ENCODE measurements at regions not wholly inside any gene's neighbourhood (a gene's known extent, or its start where the extent isn't known, plus 50 kb on each side); places are given as distances from the start of the nearest gene placed in this dataset.
"Not testable (repeated sequence)": the region's sequence is repeated elsewhere in the genome, so short reads cannot be mapped to it uniquely, and the experiment has no call there.

GRCh38 chr1:244303610-244303969 lies 148.1 kb downstream of the ADSS2 start:
- Histone ChIP-seq H3K4me3 (no peak overlapping the region), H3K4me1 (ENCODE audit: low read depth) (peaks cover 6% of the 10 kb centered on the region)

GRCh38 chr1:244304156-244304555 lies 147.6 kb downstream of the ADSS2 start:
- no peak for DNase-seq (ENCODE audit: low read depth in 1 of 2, low spot score in 1 of 2)
- Histone ChIP-seq H3K27me3 (no peaks in the 10 kb centered on the region), H3K27ac (no peak overlapping the region), H3K9me3 (ENCODE audit: low read depth) (no peaks in the 10 kb centered on the region), H3K4me3 (no peak overlapping the region), H3K36me3 (no peaks in the 10 kb centered on the region), H3K4me1 (ENCODE audit: low read depth) (peaks cover 6% of the 10 kb centered on the region)
- TF ChIP-seq CTCF (IDR thresholded peaks at IDR 0.05; ENCODE audit: low read depth, low read length), result no peak

More at GRCh38 chr1:244303610-244303969, 148.1 kb downstream of the ADSS2 start:
- Histone ChIP-seq H3K27me3 (no peaks in the 10 kb centered on the region), H3K27ac (no peak overlapping the region), H3K9me3 (ENCODE audit: low read depth) (no peaks in the 10 kb centered on the region), H3K36me3 (no peaks in the 10 kb centered on the region)
- TF ChIP-seq CTCF (IDR thresholded peaks at IDR 0.05; ENCODE audit: low read depth, low read length), result no peak
- DNase-seq (ENCODE audit: low read depth in 1 of 2, low spot score in 1 of 2), result no peak

GRCh38 chr1:244304656-244305055 lies 147.1 kb downstream of the ADSS2 start:
- TF ChIP-seq CTCF (IDR thresholded peaks at IDR 0.05; ENCODE audit: low read depth, low read length), result no peak
- no peak overlapping the region for H3K27ac ChIP-seq
- H3K36me3 ChIP-seq, result no peaks in the 10 kb centered on the region
- no peaks in the 10 kb centered on the region for H3K9me3 ChIP-seq (ENCODE audit: low read depth)
- peaks cover 6% of the 10 kb centered on the region for H3K4me1 ChIP-seq (ENCODE audit: low read depth)
- H3K27me3 ChIP-seq, result no peaks in the 10 kb centered on the region
- no peak overlapping the region for H3K4me3 ChIP-seq
- DNase-seq (ENCODE audit: low read depth in 1 of 2, low spot score in 1 of 2), result no peak

- no peak for DNase-seq (ENCODE audit: low read depth in 1 of 2, low spot score in 1 of 2)
- Histone ChIP-seq H3K27ac (no peak overlapping the region), H3K4me1 (ENCODE audit: low read depth) (peaks cover 2% of the 10 kb centered on the region), H3K4me3 (no peak overlapping the region), H3K36me3 (no peaks in the 10 kb centered on the region), H3K9me3 (ENCODE audit: low read depth) (no peaks in the 10 kb centered on the region), H3K27me3 (no peaks in the 10 kb centered on the region)
- TF ChIP-seq CTCF (IDR thresholded peaks at IDR 0.05; ENCODE audit: low read depth, low read length), result no peak
Measured at GRCh38 chr1:244305776-244306341, 145.8 kb downstream of the ADSS2 start.

- Histone ChIP-seq H3K4me1 (ENCODE audit: low read depth) (no peaks in the 10 kb centered on the region), H3K36me3 (no peaks in the 10 kb centered on the region), H3K9me3 (ENCODE audit: low read depth) (no peaks in the 10 kb centered on the region), H3K27me3 (no peaks in the 10 kb centered on the region), H3K27ac (no peak overlapping the region), H3K4me3 (no peak overlapping the region)
- no peak for TF ChIP-seq CTCF (IDR thresholded peaks at IDR 0.05; ENCODE audit: low read depth, low read length)
- DNase-seq (ENCODE audit: low read depth in 1 of 2, low spot score in 1 of 2), result no peak
Measured at GRCh38 chr1:244306544-244306943, 145.2 kb downstream of the ADSS2 start.

- not testable (repeated sequence) for H3K27me3 ChIP-seq; H3K27ac ChIP-seq; DNase-seq (ENCODE audit: low read depth in 1 of 2, low spot score in 1 of 2); H3K4me3 ChIP-seq; H3K4me1 ChIP-seq (ENCODE audit: low read depth); H3K9me3 ChIP-seq (ENCODE audit: low read depth); H3K36me3 ChIP-seq
Measured at GRCh38 chr1:244309191-244309590, 142.5 kb downstream of the ADSS2 start.
